Activated T-cell treated with anti-CD3 and anti-CD28 coated beads for 24 hours (primary cell): ENCODE measurements at regions not wholly inside any gene's neighbourhood (a gene's known extent, or its start where the extent isn't known, plus 50 kb on each side); places are given as distances from the start of the nearest gene placed in this dataset.

Experiments used
- DNase-seq: peaks from one replicate; pipeline ENCODE4 v3.0.0-alpha.2; 2020; ENCODE audit warnings: low read depth

DNA sequence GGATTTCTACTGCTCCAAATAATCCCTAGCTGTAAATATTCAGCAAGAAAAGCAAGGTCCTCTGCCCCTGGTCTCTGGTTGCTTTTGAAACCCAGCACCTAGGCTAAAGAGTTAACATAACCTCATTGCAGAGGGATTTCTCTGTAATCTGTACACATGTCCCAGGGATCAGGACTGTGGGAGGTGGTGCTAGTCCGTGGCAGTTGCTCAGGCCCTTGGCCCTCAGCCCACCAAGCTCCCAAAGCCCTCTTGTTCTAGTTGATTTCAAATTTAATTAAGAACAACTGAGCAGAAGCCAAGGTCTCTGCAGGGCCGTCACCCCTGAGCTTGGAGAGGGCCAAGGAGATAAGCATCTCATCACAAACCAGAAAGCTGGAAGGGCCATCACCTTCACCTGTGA is 181.1 kb downstream of the SOX9 start:
- DNase-seq = no peak

DNA sequence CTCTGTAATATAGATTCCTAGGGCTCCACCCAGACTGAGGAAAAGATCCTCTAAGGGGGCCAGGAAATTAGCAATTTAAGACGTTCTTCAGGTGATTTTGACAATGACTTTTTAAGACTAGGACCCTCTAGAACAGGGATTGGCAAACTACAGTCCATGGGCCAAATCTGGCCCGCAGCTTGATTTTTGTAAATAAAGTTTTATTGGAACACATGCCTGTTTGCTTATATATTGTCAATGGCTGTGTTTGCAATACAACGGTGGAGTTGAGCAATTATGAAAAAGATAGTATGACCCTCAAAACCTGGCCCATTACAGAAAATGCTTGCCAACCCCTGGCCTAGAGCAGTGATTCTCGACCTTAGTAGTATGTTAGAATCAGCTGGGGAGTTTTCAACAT is 181.9 kb downstream of the SOX9 start:
- DNase-seq = no peak

DNA sequence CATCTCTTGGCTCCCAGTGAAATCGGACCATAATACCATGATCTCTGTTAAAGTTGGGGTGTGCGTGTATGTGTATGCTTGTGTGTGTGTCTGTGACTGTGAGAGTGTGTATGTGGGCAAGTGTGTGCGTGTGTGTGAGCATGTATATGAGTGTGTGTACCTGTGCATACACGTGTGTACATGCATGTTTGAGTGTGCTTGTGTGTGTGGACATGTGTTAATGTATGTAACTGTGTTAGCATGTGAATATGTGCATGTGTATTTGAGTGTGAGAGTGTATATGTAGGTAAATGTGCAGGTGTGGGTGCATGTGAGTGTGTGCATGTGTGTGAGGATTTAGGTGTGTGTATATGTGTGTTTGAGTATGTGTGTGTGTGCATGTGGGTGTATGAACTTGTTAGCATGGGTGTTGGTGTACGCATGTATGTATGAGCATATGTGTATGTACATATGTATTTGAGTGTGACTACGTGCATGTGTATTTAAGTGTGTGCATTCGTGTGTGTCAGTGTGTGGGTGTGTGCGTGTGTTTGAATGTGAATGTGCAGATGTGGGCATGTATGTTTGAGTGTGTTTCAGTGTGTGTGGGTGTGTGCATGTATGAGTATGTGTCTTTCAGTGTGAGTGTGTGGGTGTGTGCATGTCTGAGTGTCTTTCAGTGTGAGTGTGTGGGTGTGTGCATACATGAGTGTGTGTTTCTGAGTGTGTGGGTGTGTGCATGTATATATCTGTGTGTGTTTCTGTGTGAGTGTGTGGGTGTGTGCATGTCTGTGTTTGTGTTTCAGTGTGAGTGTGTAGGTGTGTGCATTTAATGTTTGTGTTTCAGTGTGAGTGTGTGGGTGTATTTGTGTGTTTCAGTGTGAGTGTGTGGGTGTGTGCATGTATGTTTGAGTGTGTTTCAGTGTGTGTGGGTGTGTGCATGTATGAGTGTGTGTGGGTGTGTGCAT is 183.2 kb downstream of the SOX9 start:
- DNase-seq = no peak

DNA sequence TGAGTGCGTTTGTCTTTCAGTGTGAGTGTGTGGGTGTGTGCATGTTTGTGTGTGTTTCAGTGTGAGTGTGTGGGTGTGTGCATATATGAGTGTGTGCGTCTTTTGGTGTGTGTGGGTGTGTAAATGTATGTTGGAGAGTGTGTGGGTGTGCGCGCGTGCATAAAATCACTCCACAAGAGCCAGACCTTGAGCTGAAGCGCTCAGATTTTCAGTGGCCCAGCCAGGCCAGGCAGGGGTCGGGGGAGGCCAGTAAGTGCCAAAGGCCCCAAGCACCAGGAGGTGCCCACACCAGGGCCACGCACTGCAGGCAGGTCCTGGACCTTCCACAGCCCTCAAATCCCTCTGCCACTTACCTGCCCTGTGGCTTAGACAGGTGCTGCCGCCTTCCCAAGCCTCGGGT is 184.0 kb downstream of the SOX9 start:
- DNase-seq = no peak

DNA sequence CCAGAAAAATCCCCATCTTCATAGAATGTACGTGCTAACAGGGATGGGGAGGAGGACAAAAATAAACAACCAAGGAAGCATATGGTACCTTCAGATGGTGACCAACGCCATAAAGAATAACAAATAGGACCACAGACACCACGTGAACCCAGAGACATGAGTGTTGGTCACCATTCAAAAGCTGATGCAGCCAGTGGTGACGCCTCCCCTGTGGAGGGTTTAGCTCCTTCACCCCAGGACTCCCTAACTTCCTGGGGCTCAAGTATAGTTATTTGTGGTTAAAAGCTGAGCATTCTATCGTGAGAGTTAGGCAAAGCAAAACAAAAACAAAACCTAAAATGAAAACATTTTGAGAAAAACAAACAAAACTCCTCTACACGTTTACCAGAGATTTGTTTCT is 184.7 kb downstream of the SOX9 start:
- no peak for DNase-seq

DNA sequence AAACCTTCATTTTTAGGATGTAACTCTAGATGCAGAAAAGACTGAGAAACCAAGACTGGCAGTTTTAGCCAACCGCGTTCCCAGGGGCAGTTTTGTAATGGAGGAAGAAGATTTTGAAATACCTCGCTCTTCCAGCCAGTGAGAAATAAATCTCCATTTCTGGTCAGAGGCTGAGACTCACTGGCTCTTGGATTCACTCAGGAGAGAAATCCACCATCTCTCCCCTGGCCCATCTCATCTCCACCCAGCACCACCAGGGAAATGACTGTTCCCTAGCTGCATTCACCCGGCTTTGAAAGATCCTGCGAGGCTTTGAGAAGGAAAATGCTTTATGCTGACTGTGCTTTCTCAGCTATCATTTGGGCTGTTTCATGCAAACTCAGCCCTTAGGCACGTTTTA is 185.2 kb downstream of the SOX9 start:
- DNase-seq = no peak

DNA sequence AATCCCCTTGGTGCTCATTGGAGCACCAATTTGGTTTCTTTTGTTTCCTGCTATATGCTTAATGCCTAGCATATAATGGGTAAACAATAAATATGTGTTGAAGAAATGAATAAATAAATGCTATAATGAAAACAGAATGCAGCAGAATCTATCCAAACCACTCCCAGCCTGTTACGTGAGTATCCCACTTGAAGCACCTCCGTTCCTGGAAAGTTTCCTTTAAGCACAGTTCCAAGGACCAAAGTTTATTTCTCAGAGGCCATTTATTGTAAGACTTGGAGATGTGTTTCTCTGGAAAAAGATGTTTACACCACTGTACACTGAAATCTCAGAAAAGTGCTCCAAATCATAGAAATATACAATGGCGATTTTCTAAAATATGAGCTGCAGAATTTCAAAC is 187.0 kb downstream of the SOX9 start:
- no peak for DNase-seq

DNA sequence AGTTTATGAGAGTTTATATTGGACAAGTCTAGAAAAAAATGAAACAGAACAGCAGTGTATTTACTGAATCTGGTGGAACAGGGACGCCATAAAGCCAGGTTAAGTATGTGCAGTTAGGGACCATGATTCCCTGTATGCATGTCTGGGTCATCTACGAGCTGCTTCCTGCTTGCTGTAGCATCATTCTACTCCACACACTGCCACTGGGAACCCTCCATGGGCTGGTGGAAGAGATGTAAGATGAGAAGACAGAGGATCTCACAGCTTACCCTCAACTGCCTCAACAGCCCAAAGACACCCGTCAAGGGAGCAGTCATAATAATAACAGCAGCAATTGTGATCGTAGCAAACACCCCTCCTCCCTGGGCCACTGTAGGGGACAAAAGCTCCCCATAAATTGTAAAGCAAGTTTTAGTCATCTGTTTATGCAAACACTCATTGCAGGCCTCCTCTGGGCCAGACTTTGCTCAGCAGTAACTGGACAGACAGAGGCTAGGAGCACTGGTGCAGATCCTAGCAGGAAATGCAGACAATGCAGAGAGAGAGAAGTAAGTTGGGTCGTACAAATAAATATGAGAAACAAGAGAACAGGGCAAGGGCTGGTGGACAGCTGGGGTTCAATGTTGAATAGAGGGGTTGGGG is 188.0 kb downstream of the SOX9 start:
- DNase-seq = no peak

DNA sequence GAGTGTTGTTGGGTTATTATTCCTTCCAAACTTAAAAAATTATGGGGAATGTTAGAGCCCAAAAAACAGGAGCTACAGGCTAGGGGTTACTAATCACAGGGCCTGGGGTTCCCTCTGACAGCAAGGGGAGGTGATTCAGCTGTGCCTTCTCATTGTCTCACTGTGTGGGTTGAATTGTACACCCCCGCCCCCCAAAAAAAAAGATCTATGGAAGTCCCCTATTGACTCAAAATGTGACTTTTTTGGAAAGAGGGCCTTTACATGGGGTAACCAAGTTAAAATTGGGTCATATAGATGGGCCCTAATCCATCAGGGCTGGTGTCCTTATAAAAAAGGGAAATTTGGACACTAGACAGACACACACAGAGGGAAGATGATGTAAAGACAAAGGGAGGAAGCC is 190.2 kb downstream of the SOX9 start:
- no peak for DNase-seq

DNA sequence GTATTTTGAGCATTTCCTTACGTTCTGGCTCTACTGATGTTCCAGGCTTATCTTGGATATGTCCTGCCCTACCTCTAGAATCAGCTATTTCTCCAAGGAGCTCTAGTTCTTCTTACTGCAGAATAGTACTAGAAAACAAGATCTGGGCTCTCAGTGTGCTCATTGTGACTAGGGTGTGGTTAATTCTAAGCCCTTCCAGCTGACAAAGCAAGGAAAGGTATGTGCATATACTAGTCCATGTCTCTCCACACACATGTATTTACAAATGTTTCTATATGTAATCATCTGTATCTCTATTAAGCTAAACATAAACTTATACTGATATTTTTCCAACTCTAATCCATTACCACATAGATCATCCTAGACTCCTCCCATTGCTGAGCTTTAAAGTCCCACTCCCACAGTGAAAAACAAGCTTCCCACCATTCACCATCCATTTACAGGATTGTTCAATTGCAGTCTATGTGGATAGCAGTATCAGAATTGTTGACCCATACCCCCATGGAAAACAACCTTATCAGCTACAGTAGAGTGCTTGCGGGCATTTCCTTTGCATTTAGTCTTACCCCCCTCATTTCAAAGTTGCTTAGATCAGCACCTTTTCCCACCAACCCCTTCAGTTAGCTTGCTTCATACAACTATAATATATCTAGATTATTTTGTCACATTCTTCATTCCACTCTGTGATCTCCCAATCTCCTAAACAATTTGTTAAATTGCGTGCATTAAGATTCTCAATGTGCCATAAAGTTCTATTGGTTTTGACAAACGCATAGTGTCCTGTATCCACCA is 194.5 kb downstream of the SOX9 start:
- DNase-seq = no peak

DNA sequence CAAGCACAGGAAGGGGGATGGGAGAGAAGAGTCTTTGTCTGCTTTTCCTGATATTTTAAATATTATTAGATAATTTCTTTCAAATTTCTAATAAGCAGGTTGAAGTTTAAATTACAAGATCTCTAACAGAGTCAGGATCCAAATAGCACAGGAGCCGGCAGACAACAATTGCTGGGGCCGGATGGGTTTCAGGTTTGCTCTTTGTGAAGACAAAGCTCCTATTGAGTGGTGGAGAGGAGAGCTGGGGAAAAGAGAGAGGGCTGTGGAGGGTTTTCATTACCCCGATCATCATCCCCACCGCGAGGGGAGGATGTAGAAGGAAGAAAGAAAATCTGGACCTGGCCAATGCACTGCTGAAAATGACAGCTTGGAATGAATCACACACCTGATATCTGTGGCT is 197.3 kb downstream of the SOX9 start:
- DNase-seq = no peak

DNA sequence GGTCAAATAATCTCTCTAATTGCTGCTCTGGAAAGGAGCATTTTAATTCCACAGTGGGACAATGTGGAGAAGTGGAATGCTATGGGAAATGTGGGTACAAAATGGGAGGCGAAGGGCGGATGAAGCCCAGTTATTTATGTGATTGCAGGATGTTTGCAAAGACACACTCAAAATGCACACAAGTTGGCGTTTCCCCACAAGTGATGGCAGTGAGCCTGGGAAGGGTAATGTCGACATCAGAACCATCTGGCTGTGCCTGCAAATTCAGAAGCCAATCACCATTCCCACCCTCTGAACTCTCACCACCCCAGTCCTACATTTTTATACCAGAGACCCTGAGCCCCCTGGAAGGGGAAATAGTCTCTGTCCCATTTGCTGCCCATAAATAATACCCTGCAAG is 201.1 kb downstream of the SOX9 start:
- no peak for DNase-seq

DNA sequence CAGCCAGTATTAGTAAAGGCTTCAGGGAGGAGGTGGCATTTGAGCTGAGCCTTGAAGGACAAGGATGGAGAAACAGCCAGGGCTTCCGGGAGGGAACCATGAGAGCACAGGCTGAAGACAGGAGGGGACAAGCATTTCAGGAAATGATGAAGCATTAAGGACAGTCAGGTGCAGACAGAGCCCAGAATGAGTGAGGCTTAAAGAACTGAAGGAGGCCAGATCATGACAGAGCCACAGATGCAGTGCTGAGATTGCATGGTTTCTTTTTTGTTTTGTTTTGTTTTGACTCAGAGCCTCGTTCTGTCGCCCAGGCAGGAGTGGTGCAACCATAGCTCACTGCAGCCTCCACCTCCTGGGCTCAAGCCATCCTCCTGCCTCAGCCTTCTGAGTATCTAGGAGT is 211.5 kb downstream of the SOX9 start:
- no peak for DNase-seq

DNA sequence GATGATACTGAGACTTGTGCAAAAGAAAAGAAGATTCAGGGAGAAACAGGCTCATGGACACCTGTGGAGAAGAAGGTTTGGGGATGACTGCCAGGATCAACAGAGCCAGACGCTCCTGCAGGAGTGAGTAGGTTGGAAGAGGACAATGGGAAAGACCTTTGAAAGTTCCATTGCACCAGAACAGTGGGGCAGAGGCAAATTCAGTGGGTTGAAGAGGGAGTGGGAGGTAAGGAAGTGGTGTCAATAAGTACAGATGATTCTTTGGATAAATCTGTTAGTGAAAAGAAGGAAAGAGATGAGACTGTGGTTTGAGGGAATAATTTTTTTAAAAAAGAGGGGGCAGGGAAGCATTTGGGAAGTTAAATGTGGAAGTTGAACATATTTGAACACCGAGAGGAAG is 212.8 kb downstream of the SOX9 start:
- no peak for DNase-seq

DNA sequence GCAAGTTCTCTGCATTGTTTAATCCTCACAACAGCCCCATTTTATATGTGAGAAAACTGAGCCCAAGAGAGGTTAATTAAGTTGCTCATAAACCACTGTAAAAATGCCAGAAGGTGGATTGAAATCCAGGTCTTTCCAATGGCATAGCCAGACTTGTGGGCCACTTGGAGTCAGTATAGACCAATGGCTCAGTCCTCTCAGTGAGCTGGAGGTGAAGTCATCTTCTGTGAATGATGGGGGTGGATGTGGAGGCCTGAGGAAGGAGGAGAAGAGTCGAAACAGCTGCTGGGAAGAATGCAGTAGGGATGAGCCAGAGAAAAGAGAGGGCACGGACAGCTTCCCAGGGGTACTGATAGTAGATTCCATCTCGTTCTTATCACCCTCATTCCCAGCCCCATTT is 213.4 kb downstream of the SOX9 start:
- no peak for DNase-seq

DNA sequence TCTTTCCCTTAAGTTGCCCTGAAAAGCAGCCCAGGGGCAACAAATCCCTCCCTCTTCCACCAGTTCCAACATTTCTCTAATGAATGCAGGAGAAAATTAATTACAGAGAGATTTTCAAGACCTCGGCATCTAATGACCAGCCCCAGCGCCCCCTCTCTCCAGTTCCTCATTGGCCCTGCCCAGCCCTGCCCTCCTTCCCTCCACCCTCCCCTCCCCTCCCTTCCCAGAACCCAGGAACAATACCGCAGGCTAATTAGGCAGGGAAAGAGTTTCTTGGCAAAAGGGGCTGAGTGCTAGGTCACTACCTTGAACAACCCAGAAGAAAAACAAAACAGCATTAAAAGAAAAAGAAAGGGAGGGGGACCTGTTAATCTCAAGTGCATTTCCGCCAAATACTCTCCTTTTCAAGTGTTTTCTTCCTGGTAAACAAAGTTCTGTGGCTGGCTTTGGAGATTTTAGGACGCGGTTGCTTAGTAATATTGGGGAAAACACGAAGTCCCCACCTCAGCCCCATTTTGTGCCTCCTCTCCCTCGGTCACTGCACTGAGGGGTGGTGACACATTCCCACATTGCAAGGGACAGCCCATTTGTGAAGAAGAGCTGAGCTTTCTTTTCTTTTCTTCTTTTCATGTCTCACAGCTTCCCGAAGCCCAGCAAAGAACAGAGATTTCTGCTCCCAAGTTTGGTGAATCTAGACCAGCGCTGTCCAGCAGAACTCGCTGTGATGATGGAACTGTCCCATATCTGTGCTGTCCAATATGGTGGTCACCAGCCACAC is 215.4 kb downstream of the SOX9 start:
- no peak for DNase-seq

DNA sequence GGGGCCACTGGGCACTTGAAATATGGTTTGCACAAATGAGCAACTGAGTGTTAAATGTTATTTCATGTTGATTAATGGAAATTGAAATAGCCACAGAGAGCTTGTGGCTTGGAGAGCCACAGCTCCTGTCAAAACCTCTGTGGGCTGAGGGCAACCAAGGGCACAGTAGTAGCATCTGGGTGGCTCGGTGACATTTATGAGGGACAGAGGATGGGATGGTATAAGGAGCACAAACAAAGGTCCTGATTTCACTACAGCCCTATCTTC is 215.9 kb downstream of the SOX9 start:
- no peak for DNase-seq

DNA sequence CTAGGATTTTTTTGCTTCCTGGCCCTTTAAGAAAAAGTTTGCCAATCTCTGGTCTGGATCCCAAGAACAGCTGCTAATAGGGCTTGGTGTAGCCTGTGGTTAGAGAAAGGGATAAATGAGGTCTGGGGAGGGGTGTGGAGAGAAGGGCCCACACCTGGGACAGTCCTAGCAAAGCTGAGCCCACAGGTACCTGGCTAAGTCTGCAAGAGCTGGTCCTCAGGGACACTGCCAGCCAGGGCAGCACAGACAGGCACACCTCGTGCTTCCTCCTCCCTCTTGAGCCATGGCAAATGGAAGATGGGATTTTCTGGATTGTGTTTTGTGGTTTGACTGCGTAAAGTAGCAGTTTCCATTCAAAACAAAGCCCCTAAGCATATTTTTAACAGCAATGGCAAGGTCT is 217.5 kb downstream of the SOX9 start:
- DNase-seq = no peak

DNA sequence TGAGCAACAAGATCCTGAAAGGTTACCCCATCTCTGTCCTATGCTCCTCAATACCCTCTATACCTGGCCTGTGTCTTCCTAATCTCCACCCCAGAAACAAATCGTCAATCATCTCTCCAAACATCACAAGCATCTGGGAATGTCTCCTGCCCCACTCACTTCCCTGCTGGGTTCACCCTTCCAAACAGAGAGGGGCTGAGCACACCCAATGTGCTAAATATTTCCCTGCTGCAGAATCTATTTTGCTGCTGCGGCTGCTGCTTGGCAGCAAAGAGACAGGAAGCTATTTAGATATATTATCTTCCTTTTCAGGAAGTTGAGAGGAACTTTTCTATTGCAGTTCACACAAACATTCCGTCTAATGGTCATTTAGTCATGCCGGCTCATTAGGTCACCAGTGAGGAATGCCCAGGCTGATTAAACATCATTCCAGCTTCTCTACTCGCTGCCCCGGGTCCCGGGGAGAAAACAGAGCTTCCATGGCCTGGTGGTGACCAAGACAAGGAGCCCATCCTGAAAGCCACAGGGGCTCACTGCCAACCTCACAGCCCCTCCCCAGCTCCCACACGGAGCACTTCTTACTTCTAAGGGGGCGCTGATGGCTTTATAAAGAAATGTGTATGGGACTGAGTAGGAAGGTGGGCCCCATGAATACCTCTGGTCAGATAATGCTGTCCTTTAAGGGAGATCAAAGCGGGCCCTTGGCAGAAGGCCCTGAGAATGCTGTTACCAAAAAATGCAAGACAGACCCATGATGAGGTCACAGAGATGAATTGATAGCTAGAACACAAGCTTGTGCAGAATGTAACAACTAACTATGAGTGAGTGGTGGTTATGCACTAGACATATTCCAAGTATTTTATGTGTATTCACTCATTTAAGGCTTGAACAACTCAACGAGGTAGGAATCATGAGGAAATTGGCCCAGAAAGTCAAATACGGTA is 218.3 kb downstream of the SOX9 start:
- DNase-seq = no peak

DNA sequence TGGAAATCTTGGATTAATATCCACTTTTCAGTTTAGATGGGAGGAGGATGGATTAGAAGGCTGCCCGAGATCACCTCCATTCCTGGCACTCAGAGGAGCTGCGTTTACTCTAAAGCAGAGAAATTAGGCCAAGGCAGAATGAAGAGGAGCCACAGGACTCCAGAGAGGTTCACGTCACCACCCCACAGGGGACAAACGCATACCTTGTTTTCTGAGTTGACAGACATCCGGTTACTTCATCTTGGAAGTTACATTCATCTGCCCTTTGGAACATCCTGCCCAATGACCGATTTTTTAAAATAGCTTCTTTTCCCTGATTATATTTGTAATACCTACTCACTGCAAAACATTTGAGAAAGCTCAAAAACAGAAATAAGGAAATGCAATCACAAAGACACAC is 220.0 kb downstream of the SOX9 start:
- no peak for DNase-seq

DNA sequence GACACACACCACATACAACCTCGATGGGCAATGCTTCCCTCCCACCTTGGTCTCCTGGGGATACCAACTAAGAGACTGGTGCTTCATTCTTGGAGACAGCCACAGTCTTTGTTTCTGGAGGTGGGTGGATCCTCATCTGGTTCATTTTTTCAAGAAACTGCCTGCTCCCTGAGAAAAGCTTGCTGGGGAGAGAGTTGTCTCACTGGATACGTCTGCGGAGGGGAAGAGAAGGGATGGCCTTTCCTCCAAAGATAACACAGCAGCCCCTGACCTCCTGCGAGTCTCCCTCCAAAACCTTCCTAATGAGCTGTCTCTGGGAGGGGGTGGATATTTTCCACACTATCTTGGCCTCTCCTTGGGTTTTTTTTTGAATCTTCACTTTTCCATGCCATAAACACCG is 221.2 kb downstream of the SOX9 start:
- no peak for DNase-seq
